SHP77 (cell line): ENCODE measurements at regions not wholly inside any gene's neighbourhood (a gene's known extent, or its start where the extent isn't known, plus 50 kb on each side); places are given as distances from the start of the nearest gene placed in this dataset.
"Not testable (repeated sequence)": the region's sequence is repeated elsewhere in the genome, so short reads cannot be mapped to it uniquely, and the experiment has no call there.

Source experiments
- DNase-seq, 2 experiments: peaks; one replicate each; lab custom pipeline; 2025; lab: John Stamatoyannopoulos, UW

DNA sequence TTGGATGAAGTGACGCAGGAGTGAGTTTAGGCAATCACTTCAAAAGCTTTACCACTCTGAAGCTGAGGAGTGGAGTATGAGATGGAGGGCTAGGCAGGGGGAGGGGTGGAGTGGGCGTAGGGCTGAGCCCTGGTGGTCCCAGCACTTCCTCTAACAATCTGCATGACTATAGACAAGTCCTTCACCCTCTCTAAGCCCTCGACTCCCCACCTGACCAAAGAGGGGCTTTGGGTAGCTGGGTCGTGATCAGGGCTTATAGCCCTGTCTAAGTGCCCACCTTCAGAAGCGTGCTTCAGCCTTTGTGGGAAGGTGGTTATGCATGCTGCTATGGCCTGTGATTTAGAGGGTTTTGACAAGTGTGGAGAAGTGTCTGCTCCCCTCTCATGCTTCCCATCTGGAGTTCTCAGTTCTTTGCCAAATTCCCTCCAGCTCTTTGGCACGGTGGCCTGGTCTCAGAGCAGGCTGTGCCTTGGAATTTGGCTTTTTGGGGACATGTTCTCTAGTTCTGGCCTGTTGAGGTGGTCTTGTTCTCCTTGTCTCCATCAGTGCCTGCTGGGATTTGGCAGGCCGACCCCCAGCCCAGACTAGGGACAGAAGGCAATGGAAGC, 53.0 kb downstream of the ACTBL2 start:
- DNase-seq = no peak

DNA sequence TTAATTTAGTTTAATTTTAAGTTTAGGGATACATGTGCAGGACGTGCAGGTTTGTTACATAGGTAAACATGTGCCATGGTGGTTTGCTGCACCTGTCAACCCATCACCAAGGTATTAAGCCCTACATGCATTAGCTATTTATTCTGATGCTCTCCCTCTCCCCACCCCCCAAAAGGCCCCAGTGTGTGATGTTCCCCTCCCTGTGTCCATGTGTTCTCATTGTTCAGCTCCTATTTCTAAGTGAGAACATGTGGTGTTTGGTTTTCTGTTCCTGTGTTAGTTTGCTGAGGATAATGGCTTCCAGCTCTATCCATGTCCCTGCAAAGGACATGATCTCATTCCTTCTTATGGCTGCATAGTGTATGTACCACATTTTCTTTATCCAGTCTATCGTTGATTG, 53.6 kb downstream of the ACTBL2 start:
- DNase-seq = not testable (repeated sequence)

DNA sequence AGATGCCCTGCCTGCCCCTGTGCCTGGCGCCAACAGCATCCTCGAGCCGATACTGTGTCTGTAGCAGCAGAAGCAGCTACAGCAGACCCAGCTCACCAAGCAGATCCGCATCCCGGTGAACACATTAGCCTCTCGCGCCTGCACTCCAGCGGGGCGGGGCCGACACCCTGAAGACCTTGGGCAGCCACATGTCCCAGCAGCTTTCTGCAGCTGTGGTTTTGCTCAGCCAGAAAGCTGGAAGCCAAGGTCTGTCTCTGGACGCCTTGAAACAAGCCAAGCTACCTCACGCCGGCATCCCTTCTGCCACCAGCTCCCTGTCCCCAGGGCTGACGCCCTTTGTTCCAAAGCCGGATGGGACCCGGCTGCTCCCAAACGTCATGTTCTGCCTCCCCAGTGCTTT, 59.6 kb downstream of the ACTBL2 start:
- no peak for DNase-seq

DNA sequence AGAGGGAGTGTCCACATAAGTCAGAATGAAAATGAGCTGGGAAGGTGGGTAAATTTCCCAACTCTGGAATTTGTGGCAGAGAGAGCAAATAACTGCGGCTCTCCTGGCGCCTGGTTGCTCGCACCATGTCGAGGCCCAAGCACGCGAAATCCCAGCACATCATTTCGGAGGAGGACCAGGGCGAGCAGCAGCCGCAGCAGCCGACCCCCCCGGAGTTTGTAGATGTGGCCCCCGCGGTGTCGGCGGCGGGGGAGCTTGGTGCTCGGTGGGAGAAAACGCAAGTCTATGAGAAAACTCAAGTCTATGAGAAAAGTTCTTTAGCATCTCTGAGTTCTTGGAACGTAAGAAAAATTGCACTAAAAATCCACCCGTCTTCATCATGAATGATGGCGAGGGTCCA, 60.3 kb downstream of the ACTBL2 start:
- no peak for DNase-seq

DNA sequence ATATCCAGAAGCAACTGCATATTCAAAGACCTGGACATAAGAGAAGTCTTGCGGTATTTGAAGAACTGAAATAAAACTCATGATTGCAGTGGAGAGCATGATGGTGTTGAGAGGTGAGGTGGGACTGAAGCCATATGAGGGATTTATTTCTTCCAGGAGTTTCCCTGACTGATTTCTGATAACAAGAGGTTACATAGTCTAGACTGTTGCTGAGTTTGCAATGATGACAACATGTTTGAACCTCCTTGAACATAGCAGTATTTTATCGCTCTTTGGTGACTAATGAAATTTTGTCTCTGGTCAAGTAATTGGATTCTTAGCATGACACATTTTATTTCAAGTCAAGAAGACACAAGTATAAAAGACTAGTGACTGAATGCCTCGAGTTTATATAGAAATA, 61.8 kb downstream of the ACTBL2 start:
- DNase-seq = no peak

DNA sequence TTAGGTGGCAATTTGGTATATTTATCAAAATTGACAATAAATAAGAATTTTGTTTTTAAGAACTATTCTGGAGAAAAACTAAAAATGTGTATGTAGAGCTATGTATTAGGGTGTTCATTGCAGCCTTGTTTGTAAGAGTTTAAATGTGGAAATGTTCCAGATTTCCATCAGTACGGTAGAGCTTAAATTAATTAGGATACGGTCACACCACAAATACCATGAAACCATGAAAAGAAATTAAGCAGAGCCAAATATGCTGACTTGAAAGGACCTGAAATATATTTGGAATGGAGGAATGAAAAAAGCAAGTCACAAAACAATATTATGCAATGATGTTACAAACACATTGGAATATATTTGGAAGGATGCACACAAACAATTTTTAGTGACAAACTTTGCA, 64.6 kb downstream of the ACTBL2 start:
- DNase-seq = no peak

DNA sequence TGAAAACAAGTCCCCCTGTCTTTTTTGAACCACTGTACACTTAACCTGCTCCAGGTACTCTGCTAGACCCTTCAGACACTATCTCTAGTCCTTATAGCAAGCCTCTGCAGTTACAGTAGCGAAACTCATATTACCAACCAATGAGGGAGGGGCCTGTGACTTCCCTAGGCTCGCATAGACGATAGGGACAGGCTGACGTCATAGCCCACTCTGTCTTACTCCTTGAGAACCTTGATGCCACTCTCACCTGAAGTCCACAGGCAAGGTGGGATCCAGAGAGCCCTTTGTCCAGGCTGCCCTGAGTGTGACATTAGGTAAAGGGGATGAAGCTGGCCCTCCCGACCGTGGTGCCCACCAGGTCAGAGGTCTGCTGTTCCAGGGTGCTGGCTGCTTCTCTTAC, 65.3 kb downstream of the ACTBL2 start:
- DNase-seq = no peak

DNA sequence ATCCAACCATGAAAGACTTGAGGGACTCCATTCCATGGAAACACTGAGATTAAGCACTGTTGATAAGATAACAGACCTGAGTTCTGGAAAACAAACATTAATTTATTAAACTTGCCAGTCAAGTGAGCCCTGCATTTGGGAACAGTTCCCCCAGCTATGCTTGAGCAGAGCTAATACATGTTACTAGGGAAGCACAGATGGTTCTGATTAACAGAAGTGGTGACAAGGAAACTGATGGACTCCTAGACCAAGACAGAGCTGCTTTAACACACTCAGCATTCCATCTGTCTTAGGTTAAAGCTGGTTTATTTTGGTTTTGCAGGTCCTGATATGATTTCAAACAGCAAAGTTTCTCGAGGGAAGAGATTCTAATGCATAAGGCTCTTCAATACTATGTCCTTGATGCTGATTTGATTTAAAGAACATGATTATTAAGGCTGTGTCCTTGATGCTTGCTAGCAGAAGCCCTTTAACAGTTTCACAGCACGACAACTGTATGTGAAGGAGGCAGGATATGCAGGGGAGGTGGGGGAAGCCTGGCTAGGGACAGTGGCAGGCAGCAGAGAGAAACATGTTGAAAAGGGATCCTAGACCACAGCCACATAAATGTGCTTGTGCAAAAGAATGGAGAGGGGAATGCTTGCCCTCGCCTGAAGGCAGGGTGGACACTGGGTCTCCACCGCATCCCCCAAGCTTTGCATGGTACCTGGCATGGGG, 66.2 kb downstream of the ACTBL2 start:
- DNase-seq = no peak

DNA sequence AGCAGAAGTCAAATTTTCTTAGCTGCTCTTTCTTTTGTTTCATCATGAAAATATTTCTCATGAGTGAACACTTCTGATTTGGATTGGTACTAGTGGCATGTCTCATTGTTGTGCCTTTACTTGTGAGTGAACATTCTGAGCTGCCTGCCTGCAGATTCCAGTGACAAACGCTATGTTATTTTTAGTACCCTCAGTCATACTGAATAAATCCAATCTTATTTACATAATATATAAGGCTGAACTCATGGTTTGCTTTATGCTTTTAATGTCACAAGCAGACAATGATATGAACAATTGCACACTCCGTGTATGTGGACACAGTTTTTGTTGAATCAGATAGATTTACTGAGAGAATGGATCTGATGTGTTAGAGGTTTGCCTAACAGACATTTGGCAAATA, 67.8 kb downstream of the ACTBL2 start:
- DNase-seq = no peak

DNA sequence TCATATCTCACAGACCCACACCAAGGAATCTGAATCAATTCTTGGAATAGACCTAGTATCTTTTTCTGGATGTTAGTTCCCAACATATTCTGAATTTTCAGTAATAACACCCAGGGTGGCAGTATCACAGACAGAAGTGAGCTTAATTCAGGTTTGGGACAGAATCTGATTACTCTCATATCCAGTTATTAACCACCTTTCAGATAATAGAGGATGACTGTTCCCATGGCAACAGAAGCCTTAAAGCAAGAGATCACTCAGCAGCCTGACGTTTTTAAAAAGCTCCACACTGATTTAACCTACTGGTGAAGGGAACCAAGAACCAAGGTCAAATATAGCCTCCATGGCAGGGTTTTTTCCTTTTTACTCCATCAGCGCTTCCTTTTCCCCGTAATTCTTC, 68.4 kb downstream of the ACTBL2 start:
- no peak for DNase-seq

DNA sequence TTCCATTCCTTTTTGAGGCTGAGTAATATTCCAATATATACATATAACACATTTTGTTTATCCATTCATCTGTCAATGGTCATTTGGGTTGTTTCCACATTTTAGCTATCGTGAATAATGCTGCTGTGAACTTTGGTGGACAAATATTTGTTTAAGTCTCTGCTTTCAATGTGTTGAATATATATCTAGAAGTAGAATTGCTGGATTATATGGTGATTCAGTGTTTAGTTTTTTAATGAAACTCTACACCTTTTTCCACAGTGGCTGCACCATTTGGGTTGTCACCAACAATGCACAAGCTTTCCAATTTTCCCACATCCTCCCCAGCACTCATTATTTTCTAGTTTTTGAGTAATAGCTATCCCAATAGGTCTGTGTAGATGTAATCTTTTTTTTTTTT, 69.5 kb downstream of the ACTBL2 start:
- no peak for DNase-seq

DNA sequence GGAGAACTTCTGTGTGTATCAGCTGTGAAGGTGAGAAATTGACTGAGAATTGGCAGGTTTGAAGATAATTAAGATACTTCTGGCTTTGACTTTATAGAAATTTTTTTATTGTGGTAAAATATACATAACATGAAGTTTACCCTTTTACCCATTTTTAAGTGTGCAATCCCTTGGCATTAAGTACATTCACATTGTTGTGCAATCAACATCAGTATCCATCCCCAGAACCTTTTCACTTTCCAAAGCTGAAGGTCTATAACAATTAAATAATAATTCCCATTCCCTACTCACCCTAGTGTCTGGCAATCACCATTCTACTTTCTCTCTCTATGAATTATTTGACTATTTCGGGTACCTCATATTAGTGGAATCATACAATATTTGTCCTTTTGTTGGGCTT, 69.9 kb downstream of the ACTBL2 start:
- no peak for DNase-seq

DNA sequence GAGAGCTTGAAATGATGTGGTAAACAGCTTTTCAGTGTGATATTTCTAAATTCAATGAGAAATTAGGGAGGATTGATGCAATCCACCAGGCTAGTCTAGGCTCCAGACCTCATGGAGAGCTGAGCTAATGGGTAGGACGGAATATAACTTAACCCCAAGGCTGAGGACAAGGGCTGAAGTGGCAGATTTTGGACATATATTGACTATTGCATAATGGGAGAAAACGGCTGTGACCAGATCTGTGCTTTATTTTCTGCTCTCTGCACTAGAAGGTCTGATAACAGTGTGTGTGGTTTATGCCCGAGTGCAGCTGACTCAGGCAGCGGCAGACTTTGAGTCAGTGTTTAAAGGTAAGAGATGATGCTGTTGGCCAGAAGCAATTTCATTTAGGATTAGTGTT, 70.6 kb downstream of the ACTBL2 start:
- DNase-seq = no peak

DNA sequence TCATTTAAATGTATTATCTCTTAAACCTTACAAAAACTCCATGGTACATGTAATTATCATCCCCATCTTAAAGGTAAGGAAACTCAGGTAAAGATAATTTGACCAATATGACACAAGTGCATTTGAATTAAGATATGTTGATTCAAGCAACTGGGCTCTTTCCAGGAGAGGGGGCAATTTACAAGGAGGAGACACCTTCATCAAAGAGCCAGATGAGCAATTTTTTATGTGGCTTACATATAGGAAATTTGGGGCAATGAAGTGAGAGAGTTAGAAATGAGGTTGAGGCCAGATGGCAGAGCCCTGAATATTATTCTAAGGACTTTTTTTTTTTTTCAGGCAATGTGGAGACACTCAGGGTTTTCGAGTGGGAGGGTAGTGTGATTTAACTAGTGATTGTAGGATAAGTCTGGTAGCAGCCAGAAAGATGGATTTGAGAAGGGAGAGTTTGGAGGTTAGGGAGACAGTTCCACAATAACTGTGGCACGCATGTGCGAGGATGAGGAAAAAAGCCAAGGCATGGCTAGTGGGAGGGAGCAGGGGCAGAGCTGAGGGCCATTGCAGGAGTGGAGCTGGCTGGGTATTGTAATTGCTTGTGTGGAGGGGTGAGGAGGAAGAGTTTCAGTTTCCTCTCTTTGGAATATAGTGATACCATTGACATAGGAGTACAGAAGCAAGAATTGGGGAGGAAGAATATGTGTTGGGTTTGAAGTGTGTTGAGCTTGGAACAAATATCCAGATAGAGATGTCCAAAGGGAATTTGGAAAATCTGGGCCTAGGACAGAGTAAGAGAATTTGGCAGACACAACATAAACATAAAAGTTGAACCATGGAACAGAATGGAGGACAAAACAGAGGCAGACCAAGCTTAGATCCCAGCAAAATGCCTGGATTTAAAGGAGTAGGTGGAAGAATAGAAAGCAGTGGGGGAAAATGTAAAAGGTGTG, 72.0 kb downstream of the ACTBL2 start:
- no peak for DNase-seq

DNA sequence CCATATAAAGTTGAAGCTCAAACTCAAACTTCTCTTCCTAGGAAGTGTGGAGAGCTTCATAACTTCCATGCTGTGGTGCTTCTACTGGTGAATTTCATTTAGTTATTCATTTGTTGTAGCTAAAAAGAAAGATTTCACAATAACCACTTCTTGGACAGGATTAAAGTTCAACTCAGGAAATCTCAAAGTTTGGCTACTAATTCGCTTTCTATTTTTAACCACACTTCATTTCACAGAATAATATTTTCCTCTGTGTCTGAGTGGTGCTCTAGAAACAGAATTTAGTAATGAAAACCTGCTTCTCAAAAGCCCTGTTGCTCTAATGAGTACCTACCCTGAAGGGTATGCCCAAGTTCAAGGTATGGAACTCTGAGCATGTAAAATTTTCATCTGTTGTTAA, 73.9 kb downstream of the ACTBL2 start:
- DNase-seq = no peak

DNA sequence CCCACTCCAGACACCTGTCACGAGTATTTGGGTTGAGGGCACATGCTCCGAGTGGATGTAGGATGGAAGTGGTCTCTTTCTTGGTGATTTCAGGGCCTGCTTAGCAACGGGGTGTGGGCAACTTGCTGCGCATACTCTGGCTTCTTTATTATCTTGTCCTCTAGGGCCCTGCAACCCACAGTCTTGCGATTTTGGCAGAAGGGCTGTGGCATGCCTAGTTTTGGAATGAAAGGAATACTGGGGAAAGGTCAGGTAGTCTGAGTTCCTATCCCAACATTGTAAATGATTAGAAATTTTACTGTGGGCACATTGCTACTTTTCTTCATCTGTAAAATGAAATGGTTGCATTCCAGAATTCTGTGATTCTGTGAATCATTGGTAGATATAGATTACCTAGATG, 74.3 kb downstream of the ACTBL2 start:
- DNase-seq = no peak

DNA sequence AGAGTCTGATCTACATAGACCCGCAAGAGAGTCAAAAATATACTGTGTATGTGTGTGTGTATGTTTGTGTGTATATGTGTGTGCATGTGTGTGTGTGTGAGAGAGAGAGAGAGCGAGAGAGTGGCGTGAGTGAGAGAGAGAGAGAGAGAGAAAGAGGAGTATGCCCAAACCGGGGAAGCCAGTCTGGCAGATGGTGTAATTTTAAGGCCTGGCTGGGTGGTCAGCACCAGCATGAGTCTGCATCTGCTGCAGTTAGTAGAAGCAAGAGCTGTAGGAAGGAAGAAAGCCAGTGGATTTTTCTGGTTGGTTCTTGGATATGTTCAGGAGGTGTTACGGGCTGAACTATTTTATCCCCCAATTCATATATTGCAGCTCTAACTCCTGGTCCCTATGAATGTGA, 75.2 kb downstream of the ACTBL2 start:
- no peak for DNase-seq

DNA sequence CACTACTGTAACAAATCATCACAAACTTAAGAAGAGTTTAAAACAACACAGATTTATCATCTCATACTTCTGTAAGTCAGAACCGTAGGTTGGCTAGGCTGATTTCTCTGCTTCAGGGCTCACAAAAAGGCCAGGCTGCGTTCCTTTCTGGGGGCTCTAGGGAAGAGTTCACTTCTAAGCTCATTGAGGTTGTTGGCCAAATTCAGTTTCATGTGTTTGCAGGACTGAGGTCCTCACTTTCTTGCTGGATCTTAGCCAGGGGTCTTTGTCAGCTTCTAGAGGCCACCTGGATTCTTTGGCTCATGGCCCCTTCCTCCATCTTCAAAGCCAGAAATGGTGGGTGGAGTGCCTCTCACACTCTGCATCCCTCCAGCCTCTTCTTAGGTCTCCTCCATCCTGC, 76.0 kb downstream of the ACTBL2 start:
- DNase-seq = no peak

DNA sequence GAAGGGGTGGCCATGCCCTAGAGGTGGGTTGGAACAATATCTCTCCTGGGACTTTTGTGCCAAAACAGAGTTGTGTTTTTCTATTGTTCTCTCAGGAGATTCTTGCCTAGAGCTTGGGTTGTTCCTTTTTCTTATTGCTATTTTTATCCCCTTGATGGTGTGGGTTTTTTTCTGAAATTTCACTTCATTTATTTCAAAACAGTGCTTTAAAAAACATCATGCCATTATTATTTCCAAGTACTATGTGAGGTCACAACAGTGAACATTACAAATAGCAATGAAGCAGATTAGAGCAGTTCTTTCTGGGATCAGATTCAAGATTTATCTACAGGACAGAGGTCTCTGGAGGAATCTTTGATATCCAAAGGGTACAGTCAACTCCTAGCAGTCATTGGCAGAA, 76.6 kb downstream of the ACTBL2 start:
- no peak for DNase-seq

DNA sequence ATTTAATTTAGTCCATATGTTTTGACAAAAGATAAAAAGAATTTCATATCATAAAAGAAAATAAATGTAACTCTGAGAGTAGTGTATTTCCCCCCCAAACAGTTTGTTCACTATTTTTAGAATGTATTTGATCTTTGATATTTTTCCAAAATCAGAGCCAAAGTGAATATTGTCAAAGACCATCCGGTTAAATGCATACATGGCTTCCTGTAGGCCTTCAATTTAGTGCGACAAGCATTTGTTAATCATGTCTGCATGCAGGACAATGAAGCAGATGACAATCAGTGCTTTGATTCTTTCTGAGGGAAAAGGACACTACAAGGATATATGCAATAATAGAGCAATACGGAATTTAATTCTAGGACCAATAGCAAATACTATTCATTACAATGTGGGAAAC, 79.8 kb downstream of the ACTBL2 start:
- no peak for DNase-seq

DNA sequence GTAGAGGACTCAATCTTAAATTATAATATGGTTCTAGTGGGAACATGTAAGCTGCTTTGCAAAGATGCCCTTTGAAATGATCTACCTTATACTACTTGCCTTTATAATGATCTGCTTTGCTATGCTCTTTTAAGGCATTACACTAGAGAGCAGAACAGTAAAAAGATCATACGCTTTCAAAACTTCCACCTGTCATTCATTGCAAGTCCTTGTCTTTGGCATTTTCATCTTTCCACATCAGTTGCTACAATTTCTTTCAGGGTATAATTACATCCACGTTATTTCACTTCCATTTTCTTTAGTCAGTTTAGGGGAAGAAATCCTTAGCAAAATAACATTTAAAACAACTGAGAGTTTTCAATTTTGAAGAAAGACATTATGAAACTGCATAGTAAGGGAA, 80.3 kb downstream of the ACTBL2 start:
- DNase-seq = no peak

DNA sequence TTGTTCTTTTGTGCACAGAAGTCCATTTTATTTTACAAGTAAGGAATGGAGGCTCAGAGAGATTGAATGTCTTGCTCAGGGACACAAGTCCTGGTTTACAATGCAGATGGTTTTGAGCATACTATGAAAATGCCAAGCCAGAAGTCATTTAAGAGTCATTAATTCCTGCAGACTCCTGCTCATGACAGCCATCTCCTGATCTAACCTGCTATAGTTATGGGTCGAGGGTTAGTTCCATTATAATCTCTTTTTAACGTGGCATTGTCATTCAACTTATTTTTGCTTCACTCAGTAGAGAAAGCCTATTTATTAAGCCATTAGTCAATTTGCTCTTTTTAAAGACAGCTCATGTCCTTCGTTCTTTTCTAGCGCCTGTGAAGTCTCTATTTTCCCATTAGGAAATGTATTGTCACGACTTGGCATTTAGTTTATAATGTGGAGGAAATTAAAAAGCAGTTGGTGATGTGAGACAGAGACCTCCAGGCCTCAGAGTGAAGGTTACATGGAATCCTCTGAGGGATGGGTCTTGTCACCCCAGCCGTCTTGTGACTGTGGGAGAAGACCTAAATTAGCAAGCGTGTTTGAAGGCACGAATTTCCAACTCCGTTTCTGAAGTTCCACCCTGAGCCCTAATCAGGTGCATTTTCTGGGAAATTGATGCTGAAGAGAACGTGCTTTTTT, 84.1 kb downstream of the ACTBL2 start:
- DNase-seq = no peak

DNA sequence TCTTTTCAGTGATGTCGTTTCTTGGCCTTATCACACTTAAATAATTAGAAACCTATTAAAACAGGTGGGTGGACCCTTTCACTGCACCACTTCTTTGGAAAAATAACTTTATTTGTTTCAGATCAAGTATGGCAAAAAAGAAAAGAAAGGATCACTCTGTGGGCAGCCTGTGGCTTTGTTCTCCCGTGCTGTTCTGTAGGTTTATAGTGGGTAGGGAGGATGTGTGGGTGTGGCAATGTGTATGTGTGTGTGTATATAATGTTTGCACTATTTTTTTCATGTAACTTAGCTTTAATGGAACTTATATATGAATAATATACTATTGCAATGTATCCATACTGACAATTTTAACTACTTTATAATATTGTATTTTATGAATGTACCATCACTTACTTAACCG, 85.9 kb downstream of the ACTBL2 start:
- no peak for DNase-seq
